Embryonic facial prominence (tissue), 1 donor: ENCODE measurements at regions not wholly inside any gene's neighbourhood (a gene's known extent, or its start where the extent isn't known, plus 50 kb on each side); places are given as distances from the start of the nearest gene placed in this dataset.

ENCODE experiments used
- DNase-seq: peaks from one replicate; pipeline ENCODE4 v3.0.0-alpha.2; 2016; ENCODE audit errors: extremely low spot score

GRCh38 chr5:74188351-74189105 lies 452.0 kb downstream of the ENC1 start:
- no peak for DNase-seq

- DNase-seq: no peak
Measured at GRCh38 chr5:74187757-74188156, 452.8 kb downstream of the ENC1 start.

- DNase-seq: no peak
Measured at GRCh38 chr5:74186356-74187315, 453.9 kb downstream of the ENC1 start.

GRCh38 chr5:74185599-74185998 lies 454.9 kb downstream of the ENC1 start:
- DNase-seq: no peak

- no peak for DNase-seq
Measured at GRCh38 chr5:74184649-74185048, 455.9 kb downstream of the ENC1 start.

GRCh38 chr5:74183041-74183440 lies 457.5 kb downstream of the ENC1 start:
- DNase-seq: no peak

GRCh38 chr5:74182603-74183002 lies 457.9 kb downstream of the ENC1 start:
- no peak for DNase-seq

GRCh38 chr5:74179701-74180100 lies 460.8 kb downstream of the ENC1 start:
- DNase-seq: no peak

GRCh38 chr5:74179179-74179578 lies 461.3 kb downstream of the ENC1 start:
- no peak for DNase-seq

GRCh38 chr5:74177961-74178360 lies 462.6 kb downstream of the ENC1 start:
- no peak for DNase-seq

- no peak for DNase-seq
Measured at GRCh38 chr5:74174366-74174765, 466.2 kb downstream of the ENC1 start.

- no peak for DNase-seq
Measured at GRCh38 chr5:74173665-74174064, 466.9 kb downstream of the ENC1 start.

GRCh38 chr5:74173241-74173640 lies 467.3 kb downstream of the ENC1 start:
- no peak for DNase-seq

- no peak for DNase-seq
Measured at GRCh38 chr5:74169701-74170100, 470.8 kb downstream of the ENC1 start.

GRCh38 chr5:74167930-74168315 lies 472.6 kb downstream of the ENC1 start:
- DNase-seq: no peak

GRCh38 chr5:74167206-74167929 lies 473.2 kb downstream of the ENC1 start:
- DNase-seq: no peak

GRCh38 chr5:74166064-74166463 lies 474.5 kb downstream of the ENC1 start:
- DNase-seq: no peak

- DNase-seq: no peak
Measured at GRCh38 chr5:74164725-74165235, 475.7 kb downstream of the ENC1 start.

GRCh38 chr5:74162524-74162923 lies 478.0 kb downstream of the ENC1 start:
- DNase-seq: no peak

- DNase-seq: no peak
Measured at GRCh38 chr5:74161170-74161569, 479.4 kb downstream of the ENC1 start.

- no peak for DNase-seq
Measured at GRCh38 chr5:74156728-74157383, 483.7 kb downstream of the ENC1 start.
